Medulla oblongata (tissue), 1 donor: ENCODE measurements at regions not wholly inside any gene's neighbourhood (a gene's known extent, or its start where the extent isn't known, plus 50 kb on each side); places are given as distances from the start of the nearest gene placed in this dataset.

Source experiments
- DNase-seq: peaks from one replicate; pipeline ENCODE4 v3.0.0-alpha.2; 2015; ENCODE audit errors: extremely low spot score

GRCh38 chr2:188851311-188851710 is 122.9 kb upstream of the COL3A1 start:
- no peak for DNase-seq

- no peak for DNase-seq
Measured at GRCh38 chr2:188851826-188852225, 122.3 kb upstream of the COL3A1 start.

DNA sequence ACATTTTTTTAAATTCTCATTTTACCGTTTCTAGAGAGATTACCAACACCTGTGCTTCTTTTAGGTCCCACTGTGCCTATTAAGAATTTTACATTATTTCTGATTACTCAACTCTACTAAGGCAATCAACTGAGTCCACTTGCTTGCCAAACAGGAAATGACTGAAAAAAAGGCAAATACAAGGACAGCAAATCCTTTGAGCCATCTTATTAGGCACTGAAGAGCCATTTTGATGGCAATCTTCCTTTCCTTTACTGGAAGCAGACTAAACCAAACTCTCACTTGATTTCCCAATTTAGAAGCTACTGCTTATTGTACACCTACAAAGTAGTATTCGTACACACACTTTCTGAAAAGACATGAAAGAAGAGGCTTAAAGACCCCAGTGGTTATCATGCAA is 121.4 kb upstream of the COL3A1 start:
- DNase-seq, result no peak

DNA sequence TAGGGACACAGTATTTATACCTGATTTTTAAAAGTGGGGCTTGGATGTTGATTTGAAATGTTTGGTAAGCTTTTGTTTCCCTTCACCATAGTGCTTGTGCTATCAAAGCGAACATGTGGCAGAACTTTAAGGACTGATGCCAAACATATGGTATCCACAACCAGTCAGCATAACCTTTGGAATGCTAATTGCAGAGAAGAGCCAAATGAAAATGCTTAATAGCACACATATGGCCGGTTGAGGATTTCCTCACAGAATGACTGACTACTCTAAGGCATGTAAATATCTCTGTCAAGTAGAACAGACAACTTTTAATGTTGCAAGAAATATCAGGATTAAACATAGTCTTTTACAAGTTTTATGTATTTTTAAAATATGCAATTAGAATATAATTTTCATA is 120.9 kb upstream of the COL3A1 start:
- no peak for DNase-seq

DNA sequence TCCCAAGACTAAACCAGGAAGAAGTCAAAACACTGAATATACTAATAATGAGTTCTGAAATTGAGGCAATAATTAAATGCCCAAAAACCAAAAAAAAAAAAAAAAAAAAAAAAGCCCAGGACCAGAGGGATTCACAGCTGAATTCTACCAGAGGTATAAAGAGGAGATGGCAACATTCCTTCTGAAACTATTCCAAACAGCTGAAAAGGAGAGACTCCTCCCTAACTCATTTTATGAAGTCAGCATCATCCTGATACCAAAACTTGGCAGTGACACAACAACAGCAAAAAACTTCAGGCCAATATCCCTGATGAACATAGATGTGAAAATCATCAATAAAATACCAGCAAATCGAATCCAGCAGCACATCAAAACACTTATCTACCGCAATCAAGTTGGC is 108.5 kb upstream of the COL3A1 start:
- DNase-seq, result no peak

- DNase-seq, result no peak
Measured at GRCh38 chr2:188869550-188869949, 104.6 kb upstream of the COL3A1 start.

DNA sequence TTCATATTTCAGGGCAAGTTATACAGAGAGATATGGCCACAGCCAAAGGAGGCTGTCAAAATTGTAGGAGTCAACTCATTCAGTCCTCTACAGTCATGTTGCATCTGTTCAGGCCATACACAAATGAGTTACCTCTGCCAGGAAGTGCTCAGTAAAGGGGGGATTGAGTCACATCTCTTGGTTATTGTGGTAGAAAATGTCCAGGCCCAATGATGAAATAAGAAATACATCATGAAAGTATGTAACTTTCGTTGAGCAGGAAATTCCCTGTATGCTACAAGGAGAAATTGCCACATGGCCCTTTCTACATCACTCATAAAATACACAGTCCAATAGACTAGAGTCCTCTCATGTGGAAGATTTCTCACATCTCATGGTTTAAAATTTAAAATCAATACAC is 103.9 kb upstream of the COL3A1 start:
- no peak for DNase-seq

DNA sequence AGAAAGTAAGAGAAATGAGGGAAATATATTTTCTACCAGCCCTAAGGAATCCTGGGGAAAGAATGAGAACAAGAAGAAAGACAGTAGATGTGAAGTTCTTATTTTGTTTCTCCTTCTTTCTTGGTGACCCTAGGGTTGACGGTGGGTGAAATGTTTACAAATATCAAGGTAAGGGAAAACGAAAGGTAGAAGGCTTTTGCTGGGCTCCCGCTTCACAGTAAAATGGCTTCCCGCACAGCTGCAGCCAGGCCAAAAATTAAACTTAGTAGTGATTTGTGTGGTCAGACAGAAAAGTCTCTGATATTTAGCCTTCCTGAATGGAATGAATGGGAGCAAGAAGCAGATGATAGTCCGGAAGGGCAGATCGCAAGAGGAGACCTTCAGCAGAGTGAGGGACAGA is 99.1 kb upstream of the COL3A1 start:
- DNase-seq, result no peak

- no peak for DNase-seq
Measured at GRCh38 chr2:188878716-188879115, 95.5 kb upstream of the COL3A1 start.

DNA sequence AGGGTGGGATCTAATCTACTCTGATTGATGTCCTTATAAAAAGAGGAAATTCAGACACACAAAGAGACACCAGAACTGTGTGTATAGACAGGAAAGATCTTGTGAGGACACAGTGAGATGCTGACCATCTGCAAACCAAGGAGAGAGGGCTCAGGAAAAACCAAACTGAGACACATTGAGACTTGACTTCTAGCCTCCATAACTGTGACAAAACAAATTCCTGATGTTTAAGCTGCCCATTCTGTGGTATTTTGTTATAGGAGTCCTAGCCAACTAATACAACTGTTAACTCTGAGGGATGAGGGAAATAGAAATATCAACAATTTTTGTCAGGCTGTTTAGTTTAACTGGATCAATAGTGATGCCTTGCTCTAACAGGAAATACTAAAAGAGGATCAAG is 93.4 kb upstream of the COL3A1 start:
- DNase-seq, result no peak

DNA sequence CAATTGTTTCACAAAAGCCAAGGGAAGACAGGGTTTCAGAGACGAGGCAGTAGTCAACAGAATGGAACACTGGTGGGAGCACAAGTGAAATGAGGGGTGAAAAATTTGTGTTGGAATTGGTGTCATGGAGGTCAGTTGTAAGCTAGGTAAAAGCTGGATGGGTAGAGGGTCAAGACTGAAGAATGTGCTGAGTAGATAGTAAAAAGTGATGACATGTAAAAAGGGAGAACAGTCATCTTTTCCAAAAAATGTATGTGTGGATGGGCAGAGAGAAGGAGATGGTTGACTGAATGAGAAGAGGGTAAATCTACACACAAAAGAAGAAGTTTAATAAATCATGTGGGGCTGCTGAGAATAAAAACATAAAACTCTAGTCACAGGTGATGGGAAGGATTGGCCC is 92.7 kb upstream of the COL3A1 start:
- DNase-seq, result no peak

DNA sequence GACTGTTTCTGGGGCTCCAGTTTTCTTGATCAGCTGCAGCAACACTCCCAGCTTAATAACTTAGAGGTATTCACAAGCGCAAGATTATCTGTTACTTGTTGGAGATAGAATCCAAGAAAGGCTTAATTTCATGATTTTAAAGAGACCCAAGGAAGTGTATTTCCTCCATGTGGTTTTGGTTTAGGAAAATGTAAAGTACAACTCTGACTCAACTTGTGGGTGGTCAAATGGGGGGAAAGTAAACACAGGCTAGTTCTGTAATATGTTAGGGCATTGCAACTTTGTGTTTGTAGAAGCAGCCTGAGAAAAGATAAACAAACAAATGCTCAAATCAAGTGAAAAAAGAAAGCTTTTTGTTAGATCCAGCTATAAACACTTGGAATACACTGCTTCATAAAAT is 90.1 kb upstream of the COL3A1 start:
- no peak for DNase-seq

DNA sequence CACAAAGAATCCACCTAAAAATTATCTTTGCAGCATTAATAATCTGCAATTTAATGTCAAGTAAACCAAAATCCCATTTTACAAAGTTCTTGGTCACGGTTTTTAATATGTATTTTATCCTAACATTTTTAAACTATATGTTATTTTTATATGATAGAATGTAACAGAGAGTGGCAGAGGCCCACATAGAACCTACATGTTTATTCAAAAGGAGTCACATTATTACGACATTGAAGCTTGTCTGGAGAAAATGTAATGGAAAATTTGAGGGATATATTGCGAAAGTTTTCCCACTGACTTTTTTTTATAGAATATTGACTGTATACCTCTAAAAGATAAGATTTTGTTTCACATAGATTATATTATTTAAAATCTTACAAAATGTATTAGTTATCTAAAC is 89.7 kb upstream of the COL3A1 start:
- no peak for DNase-seq

DNA sequence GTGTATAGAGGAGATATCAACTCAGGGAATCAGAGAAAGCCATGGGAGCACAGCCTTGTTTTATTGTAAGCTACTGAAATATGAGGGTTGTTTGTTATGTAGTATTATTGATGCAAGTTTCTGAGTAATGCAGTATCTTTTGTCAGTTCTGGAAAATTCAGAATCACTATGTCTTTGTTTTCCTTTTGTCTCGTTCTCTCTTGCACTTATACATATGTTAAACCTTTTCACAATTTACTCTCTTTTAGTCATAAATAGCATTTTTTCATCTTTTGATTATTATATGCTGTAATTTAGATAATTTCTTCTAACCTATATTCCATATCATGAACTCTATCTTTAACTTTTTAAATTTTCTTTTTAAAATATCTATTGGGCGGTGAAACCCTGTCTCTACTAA is 85.0 kb upstream of the COL3A1 start:
- no peak for DNase-seq

GRCh38 chr2:188890755-188891154 is 83.4 kb upstream of the COL3A1 start:
- no peak for DNase-seq

DNA sequence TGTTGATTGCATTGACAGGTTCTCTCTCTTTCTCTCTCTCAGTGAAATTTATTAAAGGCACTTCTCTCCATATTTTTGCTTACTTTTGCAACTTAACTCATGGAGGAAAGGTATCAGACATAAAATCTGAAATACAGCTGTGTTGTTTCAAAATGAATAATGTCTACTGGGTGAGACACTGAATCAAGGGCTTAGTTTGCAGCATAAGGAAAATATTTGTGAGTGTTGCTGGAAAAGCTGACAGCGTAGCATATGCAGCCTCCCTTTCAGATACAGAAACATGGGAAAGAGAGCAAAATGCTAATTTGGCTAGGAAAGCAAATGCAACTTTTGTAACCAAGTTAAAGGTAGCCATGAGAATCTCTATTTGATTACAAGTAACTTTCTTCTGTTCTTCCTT is 81.5 kb upstream of the COL3A1 start:
- DNase-seq, result no peak

DNA sequence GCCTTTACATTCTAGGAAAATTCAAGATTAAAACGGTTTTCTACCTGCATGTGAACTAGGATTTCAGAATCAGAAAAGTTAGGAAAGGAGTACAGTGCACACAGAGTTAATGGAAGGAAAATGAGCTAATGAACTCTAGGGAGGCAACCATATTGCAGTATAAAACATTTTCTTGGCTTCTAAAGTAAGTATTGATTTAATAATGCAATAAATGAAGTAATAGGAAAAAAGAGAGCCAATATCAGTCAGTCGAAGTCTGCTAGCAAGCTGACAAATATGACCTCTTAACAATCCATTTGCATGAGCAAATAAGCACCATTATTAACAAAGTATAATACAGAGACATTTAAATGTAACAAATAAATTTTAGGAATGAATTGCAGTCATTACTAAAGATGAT is 80.2 kb upstream of the COL3A1 start:
- DNase-seq, result no peak

DNA sequence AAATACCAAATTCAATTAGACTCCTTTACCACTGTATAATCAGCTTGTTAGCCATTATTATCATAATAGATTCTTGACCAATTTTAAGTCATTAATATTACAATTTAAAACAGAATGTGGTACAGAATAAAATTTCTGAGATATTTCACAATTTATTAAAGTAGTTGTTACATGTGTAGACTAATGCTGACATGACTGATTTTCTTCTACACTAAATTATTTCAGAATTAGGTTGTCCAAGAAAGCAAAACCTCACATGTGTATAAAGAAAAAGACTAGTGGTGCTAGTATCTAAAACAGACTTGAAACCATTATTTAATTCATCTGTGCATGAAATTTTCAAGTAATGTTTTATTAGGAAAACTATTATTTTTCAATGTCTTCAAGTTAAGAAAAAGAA is 79.2 kb upstream of the COL3A1 start:
- DNase-seq, result no peak

DNA sequence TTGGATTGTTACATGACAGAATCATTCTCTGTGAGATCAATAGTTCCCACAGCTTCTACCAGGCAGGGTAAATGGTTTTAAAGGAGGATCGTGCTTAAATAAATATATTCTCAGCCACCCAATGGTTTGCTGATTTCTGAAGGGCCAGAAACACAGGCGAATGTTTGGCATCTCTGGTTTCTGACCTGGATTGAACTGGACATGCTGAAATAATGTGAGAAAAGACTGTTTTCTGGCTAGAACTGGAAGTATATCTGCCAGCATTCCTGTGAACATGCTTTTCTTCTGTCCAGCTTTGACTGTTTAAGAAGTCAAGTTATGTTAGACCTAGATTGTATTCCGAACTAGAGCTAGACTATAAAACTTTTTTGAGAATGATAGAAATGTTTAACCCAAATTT is 77.1 kb upstream of the COL3A1 start:
- peak; percentile 6 for DNase-seq

GRCh38 chr2:188898261-188898660 is 75.9 kb upstream of the COL3A1 start:
- DNase-seq, result no peak

DNA sequence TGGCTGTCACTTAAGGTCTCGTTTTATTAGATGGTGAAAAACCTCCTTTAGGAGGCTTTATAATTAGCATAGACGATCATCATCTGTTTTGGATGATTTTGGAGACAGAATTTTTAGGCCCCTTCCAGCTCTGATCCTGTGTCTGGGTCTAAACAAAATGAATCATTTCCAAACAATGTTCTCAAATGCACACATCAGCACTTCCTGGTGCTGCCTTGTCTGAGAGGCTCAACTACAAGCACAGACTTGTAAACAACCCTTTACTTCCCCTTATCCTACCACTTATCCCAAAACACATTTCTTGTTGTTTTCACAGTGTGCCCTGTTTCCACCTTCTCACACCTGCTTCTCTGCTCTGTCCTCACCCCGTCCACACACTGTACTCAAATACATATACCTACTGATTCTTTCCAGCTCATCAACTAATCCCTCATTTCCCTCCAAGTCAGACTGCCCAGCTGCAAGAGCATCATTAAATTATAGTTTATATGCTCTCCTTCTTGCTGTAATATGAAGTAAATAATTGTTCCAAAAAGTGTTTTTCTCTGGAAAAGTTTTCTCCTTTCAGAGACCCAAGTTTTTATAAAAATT is 71.2 kb upstream of the COL3A1 start:
- no peak for DNase-seq

GRCh38 chr2:188903740-188904139 is 70.4 kb upstream of the COL3A1 start:
- DNase-seq, result no peak

DNA sequence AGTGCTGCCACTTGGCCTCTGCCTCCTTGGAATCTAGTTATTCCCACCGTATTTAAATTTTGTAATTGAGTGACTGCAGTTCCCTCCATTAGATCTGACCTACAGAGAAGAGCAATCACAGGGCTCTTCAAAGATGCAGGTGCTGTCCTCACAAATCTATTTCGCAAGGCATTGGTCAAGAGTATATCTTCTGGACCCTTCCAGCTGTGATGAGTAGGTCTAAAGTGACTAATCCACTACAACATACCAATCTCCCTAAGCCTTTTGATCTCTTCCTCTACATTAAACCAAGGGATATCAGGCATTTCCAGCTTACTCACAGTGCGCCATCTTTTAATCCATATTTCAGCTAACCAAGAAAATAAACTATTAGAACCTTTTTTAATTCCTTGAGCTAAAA is 65.1 kb upstream of the COL3A1 start:
- DNase-seq, result no peak

DNA sequence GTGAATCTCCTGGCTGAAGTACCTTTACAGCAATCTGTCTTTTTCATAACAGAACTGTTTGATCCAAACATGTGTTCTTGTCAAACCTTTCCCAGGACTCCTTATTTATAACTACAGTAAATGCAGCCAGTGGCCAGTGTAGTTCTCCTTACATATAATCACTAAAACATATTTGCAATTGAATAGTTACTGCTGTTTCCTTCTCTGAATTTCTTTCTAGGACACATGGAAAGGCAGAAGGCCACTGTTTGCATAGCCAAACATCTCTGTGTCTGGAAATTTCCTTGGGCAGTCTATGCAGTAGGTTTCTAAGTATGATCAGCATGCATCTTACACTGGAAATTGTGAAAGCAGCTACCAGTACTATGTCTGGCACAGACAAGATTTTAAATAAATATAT is 57.4 kb upstream of the COL3A1 start:
- no peak for DNase-seq

DNA sequence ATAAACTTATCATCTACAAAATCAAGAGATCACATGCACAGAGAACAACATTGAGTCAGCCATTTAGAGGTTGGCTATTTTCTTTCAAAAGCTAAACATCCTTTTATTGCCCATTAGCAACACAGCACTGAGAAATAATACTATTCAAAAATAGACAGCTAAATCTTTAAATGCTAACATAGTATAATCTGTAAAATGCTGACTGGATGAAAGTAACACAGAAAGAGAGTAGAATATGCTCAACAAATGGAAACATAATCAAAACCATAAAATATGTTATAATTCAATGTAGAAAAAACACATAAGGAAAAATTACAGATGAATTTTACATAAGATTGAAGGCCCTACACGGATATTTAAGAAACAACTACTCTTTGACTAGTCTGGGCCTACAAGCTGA is 56.5 kb upstream of the COL3A1 start:
- DNase-seq, result no peak
